ENCODE measurements at regions not wholly inside any gene's neighbourhood (a gene's known extent, or its start where the extent isn't known, plus 50 kb on each side); places are given as distances from the start of the nearest gene placed in this dataset.
"Not testable (repeated sequence)": the region's sequence is repeated elsewhere in the genome, so short reads cannot be mapped to it uniquely, and the experiment has no call there.

GRCh38 chr12:131533139-131533538 is 177.8 kb upstream of the SFSWAP start:
- DNase-seq (ENCODE audit: extremely low read depth, low read depth): no peak
- no peak for TF ChIP-seq CTCF (IDR thresholded peaks at IDR 0.05; ENCODE audit: low read depth, low read length)

GRCh38 chr12:131535779-131536178 is 175.1 kb upstream of the SFSWAP start:
- no peak for TF ChIP-seq CTCF (IDR thresholded peaks at IDR 0.05; ENCODE audit: low read depth, low read length)
- DNase-seq (ENCODE audit: extremely low read depth, low read depth): no peak

DNA sequence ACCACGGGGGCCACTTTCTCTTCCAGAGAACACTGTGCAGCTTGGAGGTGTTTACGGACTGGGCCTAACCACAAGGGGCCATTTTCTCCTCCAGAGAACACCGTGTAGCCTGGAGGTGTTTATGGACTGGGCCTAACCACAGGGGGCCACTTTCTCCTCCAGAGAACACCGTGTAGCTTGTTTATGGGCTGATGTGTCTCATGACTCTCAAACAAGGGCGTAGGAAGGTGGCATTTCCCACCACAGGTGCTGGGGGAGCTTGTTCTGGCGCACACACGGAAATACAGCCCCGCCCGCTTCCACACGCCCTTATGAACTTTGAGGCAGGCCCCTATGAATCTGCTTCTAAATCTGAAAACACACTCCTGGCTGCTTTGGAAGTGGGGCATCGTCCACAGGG is 174.6 kb upstream of the SFSWAP start:
- DNase-seq (ENCODE audit: extremely low read depth, low read depth): no peak
- no peak for TF ChIP-seq CTCF (IDR thresholded peaks at IDR 0.05; ENCODE audit: low read depth, low read length)

- no peak for DNase-seq (ENCODE audit: extremely low read depth, low read depth)
- no peak for TF ChIP-seq CTCF (IDR thresholded peaks at IDR 0.05; ENCODE audit: low read depth, low read length)
Measured at GRCh38 chr12:131536766-131537165, 174.1 kb upstream of the SFSWAP start.

- TF ChIP-seq CTCF (IDR thresholded peaks at IDR 0.05; ENCODE audit: low read depth, low read length): no peak
- no peak for DNase-seq (ENCODE audit: extremely low read depth, low read depth)
Measured at GRCh38 chr12:131537267-131537958, 173.5 kb upstream of the SFSWAP start.

GRCh38 chr12:131539381-131539780 is 171.5 kb upstream of the SFSWAP start:
- TF ChIP-seq CTCF (IDR thresholded peaks at IDR 0.05; ENCODE audit: low read depth, low read length): no peak
- DNase-seq (ENCODE audit: extremely low read depth, low read depth): no peak

DNA sequence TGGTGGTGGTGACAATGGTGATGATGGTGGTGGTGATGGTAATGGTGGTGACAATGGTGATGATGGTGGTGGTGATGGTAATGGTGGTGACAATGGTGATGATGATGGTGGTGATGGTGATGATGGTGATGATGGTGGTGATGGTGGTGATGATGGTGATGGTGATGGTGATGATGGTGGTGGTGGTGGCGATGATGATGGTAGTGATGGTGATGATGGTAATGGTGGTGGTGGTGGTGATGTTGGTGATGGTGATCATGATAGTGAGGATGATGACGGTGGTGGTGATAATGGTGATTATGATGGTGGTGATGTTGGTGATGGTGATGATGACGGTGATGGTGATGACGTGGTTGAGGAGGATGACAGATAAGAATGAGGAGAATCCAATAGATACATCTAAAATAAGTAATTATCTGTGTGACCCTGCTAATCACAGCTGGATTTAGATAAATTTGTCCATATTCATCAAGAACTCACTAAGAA is 170.7 kb upstream of the SFSWAP start:
- no peak for TF ChIP-seq CTCF (IDR thresholded peaks at IDR 0.05; ENCODE audit: low read depth, low read length)
- DNase-seq (ENCODE audit: extremely low read depth, low read depth): no peak

- not testable (repeated sequence) for DNase-seq (ENCODE audit: extremely low read depth, low read depth)
Measured at GRCh38 chr12:131541512-131541911, 169.4 kb upstream of the SFSWAP start.
